HepG2 (cell line): ENCODE measurements at regions not wholly inside any gene's neighbourhood (a gene's known extent, or its start where the extent isn't known, plus 50 kb on each side); places are given as distances from the start of the nearest gene placed in this dataset.

Experiments
- BRCA1 ChIP-seq: sonication (generic); formaldehyde crosslinking; IDR thresholded peaks from 2 replicates; pipeline ENCODE4 v1.4.0; 2020; ENCODE audit warnings: missing genetic modification reagents
- CTCF ChIP-seq: sonication (generic); formaldehyde crosslinking; IDR thresholded peaks from 2 replicates; pipeline ENCODE4 v1.5.0; 2020; ENCODE audit warnings: mild to moderate bottlenecking, missing genetic modification reagents, moderate library complexity
- FOXP1 ChIP-seq, 2 experiments: fragments of 450-650 bp in 1 of 2; IDR thresholded peaks; 2 replicates each; pipeline ENCODE4 v1.6.1; 2017 to 2018; ENCODE audit warnings: antibody characterized with exemption in 1 of 2
- NFE2 ChIP-seq: sonication (generic); formaldehyde crosslinking; IDR thresholded peaks from 2 replicates; pipeline ENCODE4 v1.4.0; 2020; ENCODE audit warnings: missing genetic modification reagents
- RAD21 ChIP-seq: fragments of 450-650 bp; formaldehyde crosslinking; IDR thresholded peaks from 2 replicates; pipeline ENCODE4 v1.5.0; 2020; ENCODE audit warnings: mild to moderate bottlenecking
- SNAI1 ChIP-seq: sonication (generic); formaldehyde crosslinking; IDR thresholded peaks from 2 replicates; pipeline ENCODE4 v1.5.0; 2020; ENCODE audit warnings: mild to moderate bottlenecking, missing genetic modification reagents, borderline replicate concordance
- ZNF17 ChIP-seq: sonication (generic); formaldehyde crosslinking; IDR thresholded peaks from 2 replicates; pipeline ENCODE4 v1.5.0; 2020; ENCODE audit warnings: mild to moderate bottlenecking, missing genetic modification reagents

- TF ChIP-seq BRCA1 (CRISPR knock-in tag) (no peak), ZNF17 (CRISPR knock-in tag) (no peak), NFE2 (CRISPR knock-in tag) (no peak), SNAI1 (no peak), CTCF (CRISPR knock-in tag) (no peak), FOXP1 (IDR thresholded peaks at IDR 0.05) (no peak), FOXP1 (CRISPR knock-in tag; IDR thresholded peaks at IDR 0.05) (no peak), RAD21 (CRISPR knock-in tag) (no peak)
These were observed 109.5 kb downstream of the DYNAP start for GRCh38 chr18:54700580-54700979.
